ENCODE measurements at regions not wholly inside any gene's neighbourhood (a gene's known extent, or its start where the extent isn't known, plus 50 kb on each side); places are given as distances from the start of the nearest gene placed in this dataset.
A peak's percentile ranks its signal among the peaks of the same experiment; 100 is the strongest.

- no peaks in the 10 kb centered on the region for H3K27me3 ChIP-seq (ENCODE audit: control insufficient read depth, insufficient read depth)
- no peak overlapping the region for H3K4me3 ChIP-seq (ENCODE audit: low read length)
- WGBS, result 84% methylated on average over 3 of the region's 3 CpGs
- no peak overlapping the region for H3K27ac ChIP-seq (ENCODE audit: low read length)
- intact Hi-C loops (cut with DNase I), result no loop called here
- no peak for DNase-seq
- ATAC-seq, result no peak
- H3K4me1 ChIP-seq (ENCODE audit: control insufficient read depth, insufficient read depth, low read length), result no peaks in the 10 kb centered on the region
- H3K9me3 ChIP-seq (ENCODE audit: control insufficient read depth, low read length), result no peaks in the 10 kb centered on the region
Measured at GRCh38 chr5:105670596-105670995, 2000.1 kb downstream of the EFNA5 start.

DNA sequence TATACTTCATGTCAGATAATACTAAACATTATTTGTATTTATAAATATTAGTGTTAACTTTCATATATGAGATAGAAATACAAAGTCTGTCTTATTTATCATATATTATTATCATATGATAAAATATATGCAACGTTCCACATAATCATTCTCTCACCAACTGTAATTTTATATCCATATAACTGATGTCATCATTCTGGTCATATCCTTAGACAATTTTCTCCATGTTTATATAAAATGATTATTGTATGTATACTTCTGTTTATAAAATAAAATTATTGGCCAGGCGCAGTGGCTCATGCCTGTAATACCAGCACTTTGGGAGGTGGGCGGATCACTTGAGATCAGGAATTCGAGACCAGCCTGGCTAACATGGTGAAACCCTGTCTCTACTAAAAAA lies 2007.1 kb downstream of the EFNA5 start:
- Histone ChIP-seq H3K27me3 (ENCODE audit: control insufficient read depth, insufficient read depth) (no peaks in the 10 kb centered on the region), H3K4me1 (ENCODE audit: control insufficient read depth, insufficient read depth, low read length) (no peaks in the 10 kb centered on the region), H3K4me3 (ENCODE audit: low read length) (no peak overlapping the region), H3K27ac (ENCODE audit: low read length) (no peak overlapping the region), H3K9me3 (ENCODE audit: control insufficient read depth, low read length) (no peaks in the 10 kb centered on the region)
- WGBS, result 83% methylated on average over 4 of the region's 4 CpGs
- intact Hi-C loops (cut with DNase I), result no loop called here
- DNase-seq, result no peak
- no peak for ATAC-seq

DNA sequence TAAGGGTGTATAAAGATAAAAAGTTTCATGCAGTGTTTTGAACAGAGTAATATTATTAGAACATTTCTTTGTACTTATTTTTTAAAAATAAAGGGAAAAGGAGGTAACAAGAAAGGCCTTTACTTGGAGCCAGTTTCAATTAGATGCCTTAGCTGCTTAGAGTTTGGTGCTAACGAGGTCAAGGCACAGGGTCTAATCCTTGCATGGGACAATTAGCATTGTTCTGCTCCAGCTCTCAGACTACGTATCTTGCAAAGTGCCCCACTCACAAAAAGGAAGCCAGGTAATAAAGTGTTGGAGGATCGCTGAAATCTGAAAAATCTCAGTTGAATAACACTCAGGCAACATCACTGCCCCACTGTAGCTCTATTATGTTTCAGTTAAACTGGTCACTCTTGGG lies 2011.3 kb downstream of the EFNA5 start:
- intact Hi-C loops (cut with DNase I), result no loop called here
- no peaks in the 10 kb centered on the region for H3K4me1 ChIP-seq (ENCODE audit: control insufficient read depth, insufficient read depth, low read length)
- ATAC-seq (no peak), DNase-seq (no peak)
- H3K4me3 ChIP-seq (ENCODE audit: low read length), result no peak overlapping the region
- no peak overlapping the region for H3K27ac ChIP-seq (ENCODE audit: low read length)
- H3K27me3 ChIP-seq (ENCODE audit: control insufficient read depth, insufficient read depth), result no peaks in the 10 kb centered on the region
- H3K9me3 ChIP-seq (ENCODE audit: control insufficient read depth, low read length), result no peaks in the 10 kb centered on the region
- WGBS, result 80% methylated on average over 3 of the region's 3 CpGs

GRCh38 chr5:105640328-105640727 lies 2030.4 kb downstream of the EFNA5 start:
- DNase-seq (peak in 2 of 3 donors; percentile 13 to 17), ATAC-seq (no peak)
- 89% methylated on average over 14 of the region's 14 CpGs for WGBS
- intact Hi-C loops (cut with DNase I), result no loop called here
- no peak overlapping the region for H3K27ac ChIP-seq (ENCODE audit: low read length)
- H3K27me3 ChIP-seq (ENCODE audit: control insufficient read depth, insufficient read depth), result no peaks in the 10 kb centered on the region
- H3K9me3 ChIP-seq (ENCODE audit: control insufficient read depth, low read length), result no peaks in the 10 kb centered on the region
- no peaks in the 10 kb centered on the region for H3K4me1 ChIP-seq (ENCODE audit: control insufficient read depth, insufficient read depth, low read length)
- H3K4me3 ChIP-seq (ENCODE audit: low read length), result no peak overlapping the region

DNA sequence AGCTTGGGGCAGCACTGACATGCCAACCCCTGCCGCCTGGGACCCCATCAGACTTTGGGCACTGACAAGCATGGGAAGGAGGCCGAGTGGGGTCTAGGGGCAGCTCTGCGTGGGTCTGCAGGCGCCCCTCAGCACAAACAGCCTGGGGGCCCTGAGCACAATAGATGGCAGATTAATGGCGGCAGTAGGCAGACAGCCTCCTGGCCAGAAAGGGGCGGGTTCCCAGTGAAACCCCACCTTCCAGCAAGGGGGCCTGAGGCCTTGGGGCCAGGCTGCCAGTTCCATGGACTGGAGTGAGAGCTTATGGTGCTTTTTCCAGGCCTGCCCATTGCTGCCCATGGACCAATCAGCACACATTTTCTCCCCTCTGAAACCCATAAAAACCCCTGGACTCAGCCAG lies 2031.2 kb downstream of the EFNA5 start:
- intact Hi-C loops (cut with DNase I), result no loop called here
- Histone ChIP-seq H3K27me3 (ENCODE audit: control insufficient read depth, insufficient read depth) (no peaks in the 10 kb centered on the region), H3K4me3 (ENCODE audit: low read length) (no peak overlapping the region), H3K4me1 (ENCODE audit: control insufficient read depth, insufficient read depth, low read length) (no peaks in the 10 kb centered on the region), H3K27ac (ENCODE audit: low read length) (no peak overlapping the region), H3K9me3 (ENCODE audit: control insufficient read depth, low read length) (no peaks in the 10 kb centered on the region)
- WGBS, result 86% methylated on average over 6 of the region's 6 CpGs
- DNase-seq, result peak in 1 of 3 donors; percentile 19
- ATAC-seq, result no peak

- Histone ChIP-seq H3K4me3 (ENCODE audit: low read length) (no peak overlapping the region), H3K27me3 (ENCODE audit: control insufficient read depth, insufficient read depth) (no peaks in the 10 kb centered on the region), H3K27ac (ENCODE audit: low read length) (no peak overlapping the region), H3K9me3 (ENCODE audit: control insufficient read depth, low read length) (no peaks in the 10 kb centered on the region), H3K4me1 (ENCODE audit: control insufficient read depth, insufficient read depth, low read length) (no peaks in the 10 kb centered on the region)
- 74% methylated on average over 9 of the region's 9 CpGs for WGBS
- DNase-seq (peak in 2 of 3 donors; percentile 6 to 25), ATAC-seq (no peak)
- intact Hi-C loops (cut with DNase I), result no loop called here
Measured at GRCh38 chr5:105639068-105639467, 2031.7 kb downstream of the EFNA5 start.

DNA sequence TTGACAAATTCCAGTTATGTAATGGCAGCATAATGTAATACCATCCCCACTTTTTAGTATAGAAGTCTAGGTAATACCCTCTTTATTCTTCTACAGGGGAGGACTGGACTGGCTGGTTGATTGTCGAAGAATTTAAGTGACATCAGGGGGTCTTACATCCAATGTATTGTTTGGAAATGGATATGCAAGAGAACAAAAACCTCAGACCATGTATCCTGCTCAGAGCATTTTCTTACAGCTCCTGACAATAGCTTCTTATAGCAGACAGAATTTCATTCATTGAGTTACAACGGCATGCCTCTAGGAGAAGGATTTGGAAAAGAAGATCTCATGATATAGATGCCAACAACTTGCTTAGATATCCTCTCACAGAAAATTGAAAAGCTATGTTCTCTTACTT lies 2032.3 kb downstream of the EFNA5 start:
- intact Hi-C loops (cut with DNase I), result no loop called here
- Histone ChIP-seq H3K27me3 (ENCODE audit: control insufficient read depth, insufficient read depth) (no peaks in the 10 kb centered on the region), H3K27ac (ENCODE audit: low read length) (no peak overlapping the region), H3K4me3 (ENCODE audit: low read length) (no peak overlapping the region), H3K4me1 (ENCODE audit: control insufficient read depth, insufficient read depth, low read length) (no peaks in the 10 kb centered on the region), H3K9me3 (ENCODE audit: control insufficient read depth, low read length) (no peaks in the 10 kb centered on the region)
- 80% methylated on average over 2 of the region's 2 CpGs for WGBS
- DNase-seq, result no peak
- ATAC-seq, result no peak

DNA sequence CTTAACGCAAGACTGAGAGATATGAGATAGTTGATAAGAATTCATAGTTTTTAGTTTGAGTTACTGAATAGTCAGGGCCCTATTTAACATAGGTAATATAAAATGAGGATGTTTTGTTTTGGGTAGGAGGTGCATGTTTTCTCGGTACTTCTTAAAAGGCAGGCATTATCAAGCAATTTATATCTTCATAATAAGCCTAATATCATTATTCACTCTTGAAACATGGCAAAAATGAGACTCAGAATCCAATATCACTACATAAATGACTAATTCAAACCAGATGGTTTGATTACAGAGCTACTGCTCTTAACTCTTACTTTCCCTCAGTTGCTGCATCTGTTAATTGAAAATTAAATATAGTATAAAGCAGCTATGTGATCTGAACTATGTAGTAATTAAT lies 2038.7 kb downstream of the EFNA5 start:
- ATAC-seq (no peak), DNase-seq (no peak)
- Histone ChIP-seq H3K4me3 (ENCODE audit: low read length) (no peak overlapping the region), H3K27ac (ENCODE audit: low read length) (no peak overlapping the region), H3K4me1 (ENCODE audit: control insufficient read depth, insufficient read depth, low read length) (no peaks in the 10 kb centered on the region), H3K27me3 (ENCODE audit: control insufficient read depth, insufficient read depth) (no peaks in the 10 kb centered on the region), H3K9me3 (ENCODE audit: control insufficient read depth, low read length) (no peaks in the 10 kb centered on the region)
- intact Hi-C loops (cut with DNase I), result no loop called here
- 64% methylated on average over 2 of the region's 2 CpGs for WGBS

DNA sequence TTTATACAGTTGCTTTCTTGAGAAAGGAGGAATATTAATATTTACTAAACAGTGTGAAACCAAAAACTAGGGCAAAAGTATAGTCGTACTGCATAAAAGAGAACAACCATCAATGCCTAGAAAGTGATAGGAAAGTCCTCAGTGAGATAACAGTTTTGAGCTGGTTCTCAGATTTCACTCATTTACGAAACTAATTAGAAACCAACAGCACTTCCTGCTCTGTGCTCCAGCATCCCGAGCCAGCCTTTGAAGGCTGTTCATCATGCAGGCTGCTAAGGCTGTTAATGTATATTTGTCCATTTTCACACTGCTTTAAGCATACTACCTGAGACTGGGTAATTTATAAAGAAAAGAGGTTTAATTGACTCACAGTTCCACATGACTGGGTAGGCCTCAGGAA lies 2039.9 kb downstream of the EFNA5 start:
- Histone ChIP-seq H3K4me3 (ENCODE audit: low read length) (no peak overlapping the region), H3K27me3 (ENCODE audit: control insufficient read depth, insufficient read depth) (no peaks in the 10 kb centered on the region), H3K9me3 (ENCODE audit: control insufficient read depth, low read length) (no peaks in the 10 kb centered on the region), H3K4me1 (ENCODE audit: control insufficient read depth, insufficient read depth, low read length) (no peaks in the 10 kb centered on the region), H3K27ac (ENCODE audit: low read length) (no peak overlapping the region)
- no peak for ATAC-seq
- WGBS, result 54% methylated on average over 3 of the region's 3 CpGs
- DNase-seq, result no peak
- intact Hi-C loops (cut with DNase I), result no loop called here

DNA sequence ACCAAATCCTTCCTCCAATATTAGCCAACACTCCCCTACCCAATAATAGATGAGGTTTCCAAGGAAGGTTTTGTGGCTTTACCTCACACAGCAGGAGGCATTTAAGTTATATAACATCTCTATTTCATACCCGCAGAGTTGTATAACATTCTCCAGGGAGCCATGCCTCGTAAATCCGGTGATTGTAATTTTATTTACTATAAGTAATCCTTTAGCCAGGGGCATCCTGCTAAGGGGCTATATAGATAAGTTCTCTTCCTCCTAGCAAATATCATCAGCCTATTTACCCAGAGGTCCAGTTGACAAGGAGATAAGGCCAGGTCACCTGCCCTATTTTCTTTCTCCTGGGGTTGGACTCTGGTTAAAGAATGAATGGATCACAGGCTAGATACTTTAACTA lies 2051.0 kb downstream of the EFNA5 start:
- Histone ChIP-seq H3K4me1 (ENCODE audit: control insufficient read depth, insufficient read depth, low read length) (no peaks in the 10 kb centered on the region), H3K4me3 (ENCODE audit: low read length) (no peak overlapping the region), H3K27me3 (ENCODE audit: control insufficient read depth, insufficient read depth) (no peaks in the 10 kb centered on the region), H3K9me3 (ENCODE audit: control insufficient read depth, low read length) (no peaks in the 10 kb centered on the region), H3K27ac (ENCODE audit: low read length) (no peak overlapping the region)
- no peak for ATAC-seq
- WGBS, result 80% methylated on average over 3 of the region's 3 CpGs
- intact Hi-C loops (cut with DNase I), result no loop called here
- DNase-seq, result no peak

DNA sequence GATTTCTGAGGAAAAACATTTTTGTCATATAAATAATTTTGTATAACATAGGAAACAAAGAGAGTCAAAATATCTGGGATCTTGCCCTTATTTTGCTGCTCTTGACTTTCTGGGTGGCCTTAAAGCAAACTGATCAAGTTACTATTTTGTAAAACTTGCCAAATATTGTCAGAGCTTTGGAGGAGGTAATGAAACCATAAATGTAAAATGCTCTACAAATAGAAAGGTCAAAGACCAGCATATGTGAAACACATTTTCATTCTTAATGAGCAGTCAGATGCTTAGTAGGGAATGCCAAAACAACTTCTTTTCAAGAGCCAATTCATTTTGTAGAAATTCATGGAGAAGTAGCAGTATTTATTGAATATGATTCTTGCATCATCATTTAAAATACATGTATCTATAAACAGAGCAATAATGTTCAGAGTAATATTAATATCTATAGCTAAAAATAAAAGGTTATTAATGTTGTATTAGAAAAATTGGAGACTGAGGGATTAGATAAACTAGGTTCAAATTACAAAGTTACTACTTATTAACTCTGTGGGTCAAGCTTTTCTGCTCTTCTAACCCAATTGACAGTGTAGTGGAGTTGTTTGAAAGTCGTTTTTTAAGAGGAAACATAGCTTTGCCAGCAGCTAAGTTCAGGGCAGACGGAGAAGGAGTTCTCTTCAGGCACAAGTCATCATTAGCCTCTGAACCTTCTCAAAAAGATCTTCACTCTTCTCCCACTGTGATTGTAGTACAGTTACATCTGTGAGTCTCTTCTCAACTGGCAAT lies 2053.1 kb downstream of the EFNA5 start:
- H3K27ac ChIP-seq (ENCODE audit: low read length), result no peak overlapping the region
- no peaks in the 10 kb centered on the region for H3K4me1 ChIP-seq (ENCODE audit: control insufficient read depth, insufficient read depth, low read length)
- no peaks in the 10 kb centered on the region for H3K9me3 ChIP-seq (ENCODE audit: control insufficient read depth, low read length)
- no peaks in the 10 kb centered on the region for H3K27me3 ChIP-seq (ENCODE audit: control insufficient read depth, insufficient read depth)
- intact Hi-C loops (cut with DNase I), result no loop called here
- no peak overlapping the region for H3K4me3 ChIP-seq (ENCODE audit: low read length)
- DNase-seq (no peak), ATAC-seq (no peak)
- 47% methylated on average over 2 of the region's 2 CpGs for WGBS

DNA sequence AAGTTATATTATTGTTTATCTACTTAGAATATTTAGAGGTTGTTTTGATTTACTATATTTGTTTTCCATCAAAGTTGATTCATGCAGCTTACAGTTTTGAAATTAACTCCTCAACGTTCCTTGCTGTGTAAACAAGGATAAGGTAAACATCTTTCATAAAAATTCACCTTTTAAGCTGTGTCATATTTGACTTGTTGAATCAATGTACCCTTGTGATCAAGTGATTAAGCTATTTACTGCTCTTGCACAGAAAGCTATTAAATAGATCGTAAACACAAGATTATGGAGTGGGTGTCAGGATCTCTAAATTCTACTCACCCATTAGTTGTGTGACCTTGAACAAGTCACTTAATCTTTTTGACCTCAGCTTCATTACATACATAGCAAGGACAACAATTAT lies 2054.0 kb upstream of the NUDT12 start:
- no peaks in the 10 kb centered on the region for H3K4me1 ChIP-seq (ENCODE audit: control insufficient read depth, insufficient read depth, low read length)
- H3K4me3 ChIP-seq (ENCODE audit: low read length), result no peak overlapping the region
- WGBS, result 71% methylated on average over 2 of the region's 2 CpGs
- ATAC-seq, result no peak
- H3K9me3 ChIP-seq (ENCODE audit: control insufficient read depth, low read length), result no peaks in the 10 kb centered on the region
- H3K27me3 ChIP-seq (ENCODE audit: control insufficient read depth, insufficient read depth), result no peaks in the 10 kb centered on the region
- H3K27ac ChIP-seq (ENCODE audit: low read length), result no peak overlapping the region
- intact Hi-C loops (cut with DNase I), result no loop called here
- DNase-seq, result no peak

Measured in right cardiac atrium (tissue), 5 donors.